Neural crest cell (in vitro differentiated cells): ENCODE measurements at regions not wholly inside any gene's neighbourhood (a gene's known extent, or its start where the extent isn't known, plus 50 kb on each side); places are given as distances from the start of the nearest gene placed in this dataset.

ENCODE experiments used
- DNase-seq: peaks from one replicate; pipeline ENCODE4 v3.0.0; 2021; ENCODE audit warnings: low read depth, mixed read lengths, low spot score
- H3K27ac Mint-ChIP-seq: one replicate; pipeline ENCODE4 v1.8.0; 2021; ENCODE audit warnings: mild to moderate bottlenecking, mixed read lengths; ENCODE audit not compliant: unreplicated experiment
- H3K27me3 Mint-ChIP-seq: 2 replicates; pipeline ENCODE4 v1.8.0; 2021; ENCODE audit warnings: low read depth, mild to moderate bottlenecking, mixed read lengths
- H3K36me3 Mint-ChIP-seq: 2 replicates; pipeline ENCODE4 v1.8.0; 2021; ENCODE audit warnings: low read depth, mild to moderate bottlenecking, mixed read lengths
- H3K4me1 Mint-ChIP-seq: 2 replicates; pipeline ENCODE4 v1.8.0; 2021; ENCODE audit warnings: mixed read lengths
- H3K4me3 Mint-ChIP-seq: one replicate; pipeline ENCODE4 v1.8.0; 2021; ENCODE audit warnings: mild to moderate bottlenecking, mixed read lengths
- H3K9me3 Mint-ChIP-seq: 2 replicates; pipeline ENCODE4 v1.8.0; 2021; ENCODE audit warnings: mixed read lengths
- TF ChIP-seq, protein P1 (sequence below): fragments of 200-600 bp; sonication (generic); conservative IDR thresholded peaks from 2 replicates; pipeline ENCODE4 v1.5.0; 2021; ENCODE audit warnings: antibody characterized with exemption, mild to moderate bottlenecking

- Mint-ChIP-seq H3K9me3 (peaks cover 3% of the 10 kb centered on the region), H3K36me3 (no peaks in the 10 kb centered on the region), H3K4me1 (peaks cover 14% of the 10 kb centered on the region), H3K27me3 (no peaks in the 10 kb centered on the region), H3K27ac (no peak overlapping the region), H3K4me3 (no peak overlapping the region)
- DNase-seq, result no peak
- TF ChIP-seq, protein P1, sequence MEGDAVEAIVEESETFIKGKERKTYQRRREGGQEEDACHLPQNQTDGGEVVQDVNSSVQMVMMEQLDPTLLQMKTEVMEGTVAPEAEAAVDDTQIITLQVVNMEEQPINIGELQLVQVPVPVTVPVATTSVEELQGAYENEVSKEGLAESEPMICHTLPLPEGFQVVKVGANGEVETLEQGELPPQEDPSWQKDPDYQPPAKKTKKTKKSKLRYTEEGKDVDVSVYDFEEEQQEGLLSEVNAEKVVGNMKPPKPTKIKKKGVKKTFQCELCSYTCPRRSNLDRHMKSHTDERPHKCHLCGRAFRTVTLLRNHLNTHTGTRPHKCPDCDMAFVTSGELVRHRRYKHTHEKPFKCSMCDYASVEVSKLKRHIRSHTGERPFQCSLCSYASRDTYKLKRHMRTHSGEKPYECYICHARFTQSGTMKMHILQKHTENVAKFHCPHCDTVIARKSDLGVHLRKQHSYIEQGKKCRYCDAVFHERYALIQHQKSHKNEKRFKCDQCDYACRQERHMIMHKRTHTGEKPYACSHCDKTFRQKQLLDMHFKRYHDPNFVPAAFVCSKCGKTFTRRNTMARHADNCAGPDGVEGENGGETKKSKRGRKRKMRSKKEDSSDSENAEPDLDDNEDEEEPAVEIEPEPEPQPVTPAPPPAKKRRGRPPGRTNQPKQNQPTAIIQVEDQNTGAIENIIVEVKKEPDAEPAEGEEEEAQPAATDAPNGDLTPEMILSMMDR, result no peak
Observed at GRCh38 chr10:44015702-44016500, 367.2 kb upstream of the ZNF32 start.

GRCh38 chr10:44014644-44015250, 366.1 kb upstream of the ZNF32 start:
- H3K36me3 Mint-ChIP-seq, result no peaks in the 10 kb centered on the region
- DNase-seq, result no peak
- H3K4me1 Mint-ChIP-seq, result peaks cover 14% of the 10 kb centered on the region
- no peaks in the 10 kb centered on the region for H3K27me3 Mint-ChIP-seq
- peak overlapping the region; percentile 39 for H3K27ac Mint-ChIP-seq
- H3K9me3 Mint-ChIP-seq, result peaks cover 3% of the 10 kb centered on the region
- H3K4me3 Mint-ChIP-seq, result no peak overlapping the region
- TF ChIP-seq, protein P1, result no peak

DNA sequence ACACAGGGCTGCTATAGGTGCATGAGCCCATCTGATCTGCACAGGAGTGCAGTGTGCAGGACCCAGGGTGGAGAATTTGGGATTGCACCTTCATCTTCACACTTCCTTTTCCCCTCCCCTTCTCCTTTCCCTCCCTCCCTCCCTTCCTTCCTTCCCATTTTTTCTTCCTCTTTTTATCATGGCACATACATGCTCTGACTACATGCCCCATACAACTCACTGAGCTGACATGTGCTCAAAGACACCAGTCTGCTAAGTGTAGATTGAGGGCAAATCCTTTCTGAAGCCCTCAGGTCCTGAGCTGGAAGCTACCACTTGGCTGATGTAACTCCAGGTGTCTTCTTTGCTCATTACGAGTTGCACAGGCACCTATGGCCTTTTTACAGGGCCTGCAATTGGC, 365.3 kb upstream of the ZNF32 start:
- no peak overlapping the region for H3K4me3 Mint-ChIP-seq
- H3K9me3 Mint-ChIP-seq, result no peaks in the 10 kb centered on the region
- H3K36me3 Mint-ChIP-seq, result no peaks in the 10 kb centered on the region
- no peaks in the 10 kb centered on the region for H3K27me3 Mint-ChIP-seq
- peaks cover 14% of the 10 kb centered on the region for H3K4me1 Mint-ChIP-seq
- TF ChIP-seq, protein P1, result no peak
- H3K27ac Mint-ChIP-seq, result no peak overlapping the region
- no peak for DNase-seq

DNA sequence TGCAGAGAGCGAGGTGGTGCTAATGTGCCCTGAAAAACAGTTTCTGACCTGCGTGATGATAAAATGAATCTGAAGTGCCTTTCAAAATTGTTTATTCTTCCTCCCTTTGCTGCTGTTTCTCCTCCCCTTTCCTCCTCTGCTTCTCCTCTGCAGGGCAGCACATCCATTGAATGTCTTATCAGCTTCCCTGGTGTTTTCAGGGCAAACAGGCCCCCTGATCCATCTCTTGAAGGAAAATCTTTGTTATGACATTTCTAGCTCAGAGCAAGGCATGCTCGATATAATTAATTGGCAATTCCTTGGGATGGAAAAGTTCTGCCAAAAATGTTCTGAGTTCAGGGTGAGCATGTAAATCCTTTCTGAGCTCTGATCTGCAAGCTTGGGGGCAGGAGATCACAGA, 364.2 kb upstream of the ZNF32 start:
- Mint-ChIP-seq H3K4me3 (no peak overlapping the region), H3K36me3 (no peaks in the 10 kb centered on the region), H3K27me3 (no peaks in the 10 kb centered on the region), H3K9me3 (no peaks in the 10 kb centered on the region), H3K27ac (no peak overlapping the region), H3K4me1 (peaks cover 13% of the 10 kb centered on the region)
- no peak for DNase-seq
- TF ChIP-seq, protein P1, result no peak

DNA sequence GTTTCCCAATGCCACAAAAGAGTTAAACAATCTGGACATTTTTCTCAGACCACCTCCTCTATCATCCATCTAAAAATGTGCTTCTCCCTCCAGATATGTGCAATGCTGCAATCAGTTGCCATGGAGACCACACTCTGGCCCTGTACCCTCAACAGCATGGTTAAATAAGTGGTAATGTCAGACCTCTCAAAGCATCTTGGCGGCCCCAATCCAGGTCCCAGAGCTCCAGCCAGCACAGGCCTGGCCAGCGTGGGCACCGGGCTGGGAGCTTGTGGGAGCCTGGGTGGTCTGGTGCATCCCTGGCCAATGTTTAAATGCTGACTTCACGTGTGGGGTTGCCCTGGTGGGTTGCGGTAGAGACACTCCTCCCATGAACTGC, 362.9 kb upstream of the ZNF32 start:
- Mint-ChIP-seq H3K4me1 (peaks cover 6% of the 10 kb centered on the region), H3K27me3 (peaks cover 5% of the 10 kb centered on the region), H3K9me3 (no peaks in the 10 kb centered on the region), H3K36me3 (no peaks in the 10 kb centered on the region), H3K27ac (no peak overlapping the region), H3K4me3 (no peak overlapping the region)
- no peak for DNase-seq
- TF ChIP-seq, protein P1, result no peak
